DLD1 (cell line): ENCODE measurements at regions not wholly inside any gene's neighbourhood (a gene's known extent, or its start where the extent isn't known, plus 50 kb on each side); places are given as distances from the start of the nearest gene placed in this dataset.
"Not testable (repeated sequence)": the region's sequence is repeated elsewhere in the genome, so short reads cannot be mapped to it uniquely, and the experiment has no call there.

Source experiments
- in situ Hi-C: cut with HindIII; loops from 2 replicates; pipeline ENCODE4 v1.10.0; 2017; ENCODE audit warnings: low sequenced_read_pairs

DNA sequence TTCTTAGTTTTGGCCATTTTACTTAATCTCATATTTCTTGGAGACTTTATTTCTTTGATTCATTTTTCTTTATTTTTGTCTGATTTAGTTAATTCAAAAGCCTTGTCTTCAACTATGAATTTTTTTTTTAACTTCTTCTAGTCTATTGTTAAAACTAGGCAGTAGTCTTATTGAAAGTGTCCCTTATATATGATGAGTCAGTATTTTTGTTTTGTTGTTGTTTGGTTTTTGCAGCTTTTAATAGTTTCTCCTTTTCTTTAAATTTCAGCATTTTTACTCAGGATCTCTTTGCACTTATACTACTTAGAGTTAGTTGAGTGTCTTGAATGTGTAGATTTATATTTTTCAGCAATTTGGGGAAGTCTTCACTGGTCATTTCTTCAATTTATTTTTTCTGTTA lies 758.5 kb upstream of the CDH8 start:
- in situ Hi-C loops = no loop called here

GRCh38 chr16:62780081-62780480 lies 743.8 kb upstream of the CDH8 start:
- in situ Hi-C loops = not testable (repeated sequence)

- in situ Hi-C loops = no loop called here
Observed at GRCh38 chr16:62764572-62764971, 728.3 kb upstream of the CDH8 start.

GRCh38 chr16:62760398-62760797 lies 724.2 kb upstream of the CDH8 start:
- in situ Hi-C loops = no loop called here

GRCh38 chr16:62755938-62756337 lies 719.7 kb upstream of the CDH8 start:
- in situ Hi-C loops = no loop called here

DNA sequence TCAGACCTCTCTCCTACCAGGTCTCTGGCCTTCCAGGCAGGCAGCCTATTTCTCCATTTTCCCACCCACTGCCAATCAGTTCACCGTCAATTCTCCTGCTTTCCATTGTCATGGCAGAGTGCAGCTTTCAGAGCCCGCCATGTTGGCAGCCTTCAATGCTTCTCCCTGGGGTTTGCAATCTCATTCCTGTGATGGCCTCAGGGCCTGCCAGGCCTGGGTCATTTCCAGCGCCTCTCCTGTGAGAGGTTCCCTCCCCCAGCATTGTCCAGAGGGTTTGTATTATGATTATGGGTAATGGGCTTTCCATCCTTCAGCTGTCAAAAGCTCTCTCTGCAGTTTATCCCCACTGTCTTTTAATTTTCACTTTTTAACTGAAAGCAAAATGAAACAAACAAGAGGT lies 716.6 kb upstream of the CDH8 start:
- in situ Hi-C loops = no loop called here

GRCh38 chr16:62751218-62751617 lies 715.0 kb upstream of the CDH8 start:
- in situ Hi-C loops = no loop called here

DNA sequence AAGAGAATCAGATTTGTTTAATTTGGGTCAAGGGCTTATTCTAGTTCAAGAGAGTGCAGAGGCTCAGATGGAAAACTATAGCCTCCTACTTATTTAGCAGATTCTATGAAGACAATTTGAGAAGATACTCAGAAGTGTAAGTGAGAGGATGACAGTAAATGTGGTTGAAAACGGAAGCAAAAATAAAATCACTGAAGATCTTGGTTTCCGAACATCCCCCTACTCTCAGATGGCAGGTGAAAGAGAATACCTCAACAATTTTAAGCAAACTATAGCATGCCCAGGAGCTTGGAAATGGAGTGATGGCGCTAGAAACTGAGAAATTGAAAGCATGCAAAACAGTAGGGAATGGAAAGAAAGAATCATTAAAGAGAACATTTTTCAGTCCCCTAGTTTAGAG lies 705.5 kb upstream of the CDH8 start:
- in situ Hi-C loops = no loop called here

DNA sequence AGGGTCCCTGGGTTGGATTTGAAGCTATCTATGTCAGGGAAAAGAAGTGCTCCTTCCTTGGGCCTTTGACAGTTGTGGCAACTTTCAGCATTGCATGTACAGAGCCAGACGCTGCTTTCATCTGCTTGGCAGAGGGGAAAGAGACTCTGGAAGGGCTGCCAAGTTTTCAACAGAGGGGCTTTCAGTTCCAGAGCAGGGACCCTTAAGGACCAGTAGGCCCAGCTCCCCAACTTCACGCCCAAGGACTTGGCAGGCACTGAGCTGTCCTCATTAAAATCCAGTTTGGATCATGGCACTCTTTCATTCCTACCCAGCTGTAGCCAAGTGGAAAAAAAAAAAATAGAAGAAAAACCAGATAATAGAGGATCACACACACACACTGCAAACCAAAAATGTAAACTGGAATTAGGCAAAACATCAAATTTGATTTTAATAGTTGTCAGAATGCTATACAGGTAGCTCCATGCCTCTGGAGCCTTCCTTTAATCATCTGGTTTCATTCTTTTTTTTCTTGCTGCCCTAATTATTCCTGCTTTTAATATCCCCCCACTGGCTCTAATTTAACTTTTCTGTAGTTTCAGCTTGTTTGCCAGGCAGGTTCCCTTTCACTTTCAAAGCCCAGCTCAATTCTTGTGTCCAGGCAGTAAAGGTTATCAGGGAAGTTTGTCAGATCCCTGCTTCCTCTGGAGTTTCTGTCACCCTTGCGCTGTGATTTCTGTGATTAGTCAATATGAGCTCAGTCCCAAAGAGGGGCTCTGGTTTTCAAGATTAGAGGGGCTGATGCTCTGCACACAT lies 702.6 kb upstream of the CDH8 start:
- in situ Hi-C loops = no loop called here

- in situ Hi-C loops = no loop called here
Observed at GRCh38 chr16:62732092-62732491, 695.9 kb upstream of the CDH8 start.

- in situ Hi-C loops = not testable (repeated sequence)
Observed at GRCh38 chr16:62724670-62725269, 688.5 kb upstream of the CDH8 start.

DNA sequence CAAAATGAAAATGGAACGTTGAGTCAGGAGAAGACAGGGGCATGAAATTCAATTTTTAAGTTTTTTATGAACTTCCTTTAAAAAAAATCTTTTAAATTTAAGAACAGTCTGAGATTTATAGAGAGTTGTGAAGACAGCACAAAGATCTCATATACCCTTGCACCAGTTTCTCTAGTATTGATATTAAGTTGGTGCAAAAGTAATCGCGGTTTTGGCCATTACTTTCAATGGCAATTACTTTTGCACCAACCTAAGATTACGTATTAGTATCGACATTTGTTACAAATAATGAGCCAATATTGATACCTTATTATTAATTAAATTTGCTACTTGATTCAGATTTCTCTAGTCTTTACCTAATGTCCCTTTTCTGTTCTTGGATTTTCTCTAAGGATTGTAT lies 684.4 kb upstream of the CDH8 start:
- in situ Hi-C loops = no loop called here

GRCh38 chr16:62717026-62717425 lies 680.8 kb upstream of the CDH8 start:
- in situ Hi-C loops = no loop called here

DNA sequence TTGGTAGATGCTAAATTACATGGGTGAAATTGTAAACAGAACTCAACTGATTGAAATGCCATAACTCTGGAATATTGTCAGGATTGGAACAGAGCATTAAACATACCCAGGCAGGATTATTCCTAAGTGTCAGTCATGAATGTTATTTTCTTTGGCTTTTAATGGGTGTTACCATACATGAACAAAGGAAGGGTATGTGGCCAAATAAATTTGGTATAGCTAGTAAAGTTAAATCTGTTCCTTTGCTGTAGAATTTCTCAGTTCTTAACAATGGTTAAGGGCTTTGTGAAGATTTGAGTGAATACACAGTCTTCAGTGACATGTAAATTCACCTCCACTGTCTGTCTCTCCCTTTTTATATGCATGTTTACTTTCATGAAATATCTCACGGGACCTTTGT lies 679.5 kb upstream of the CDH8 start:
- in situ Hi-C loops = no loop called here

- in situ Hi-C loops = no loop called here
Observed at GRCh38 chr16:62712566-62712965, 676.3 kb upstream of the CDH8 start.

- in situ Hi-C loops = no loop called here
Observed at GRCh38 chr16:62711797-62712196, 675.6 kb upstream of the CDH8 start.

GRCh38 chr16:62709794-62710193 lies 673.6 kb upstream of the CDH8 start:
- in situ Hi-C loops = no loop called here

DNA sequence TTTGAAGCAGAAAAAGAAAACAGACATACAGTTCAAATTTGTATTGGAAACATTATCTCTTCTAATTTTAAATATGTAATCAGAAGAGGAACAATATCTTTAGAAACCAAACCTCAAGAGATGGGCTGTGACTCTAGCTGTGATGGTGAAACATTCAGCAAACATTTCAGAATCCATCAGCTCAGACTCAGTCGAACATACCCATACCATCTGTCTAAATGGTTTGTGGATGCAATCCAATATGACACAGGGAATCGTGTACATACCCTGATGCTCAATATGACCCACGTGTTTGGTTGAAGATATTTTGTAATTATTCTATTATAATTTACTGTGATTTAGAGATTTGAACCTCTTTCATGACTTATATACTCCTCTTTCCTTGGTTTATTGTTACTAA lies 665.2 kb upstream of the CDH8 start:
- in situ Hi-C loops = no loop called here

DNA sequence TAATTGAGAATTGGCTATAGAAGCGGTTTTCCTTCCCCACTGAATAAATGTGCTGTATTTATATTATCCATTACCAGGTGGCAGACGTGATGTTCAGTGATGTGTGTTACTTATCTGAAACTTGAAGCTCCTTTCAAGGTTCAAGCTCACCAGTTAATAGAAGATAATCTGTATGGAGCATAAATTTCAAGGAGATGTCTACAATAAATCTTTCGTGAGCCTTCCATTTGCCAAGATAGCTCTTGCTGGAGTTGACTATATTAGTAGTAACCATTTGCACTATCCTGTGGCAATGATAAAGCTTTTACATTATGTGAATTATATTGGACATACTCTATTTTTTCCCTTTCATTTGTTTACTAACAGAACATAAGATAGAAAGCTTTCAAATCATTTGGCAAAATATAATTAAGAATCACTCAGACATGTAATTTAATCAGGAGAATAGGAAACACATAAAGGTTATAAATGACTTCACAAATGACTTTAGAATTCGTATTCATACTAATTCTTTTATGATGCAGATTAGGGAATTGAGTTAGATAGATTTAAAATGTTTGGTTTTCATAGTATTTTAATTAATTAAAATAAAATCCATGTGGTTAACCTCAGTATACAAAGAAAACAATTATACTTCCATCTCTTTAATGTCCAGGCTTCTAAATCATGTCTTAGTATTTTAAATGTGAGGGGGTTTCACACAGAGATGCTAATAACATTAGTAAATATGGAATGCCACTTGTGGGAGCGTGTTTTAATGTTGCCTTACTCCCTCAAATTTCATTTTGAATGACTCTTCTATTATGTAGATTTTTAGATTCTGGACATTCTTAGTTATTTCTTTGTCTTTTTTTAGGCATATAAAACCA lies 664.4 kb upstream of the CDH8 start:
- in situ Hi-C loops = no loop called here

- in situ Hi-C loops = no loop called here
Observed at GRCh38 chr16:62692685-62693084, 656.4 kb upstream of the CDH8 start.

DNA sequence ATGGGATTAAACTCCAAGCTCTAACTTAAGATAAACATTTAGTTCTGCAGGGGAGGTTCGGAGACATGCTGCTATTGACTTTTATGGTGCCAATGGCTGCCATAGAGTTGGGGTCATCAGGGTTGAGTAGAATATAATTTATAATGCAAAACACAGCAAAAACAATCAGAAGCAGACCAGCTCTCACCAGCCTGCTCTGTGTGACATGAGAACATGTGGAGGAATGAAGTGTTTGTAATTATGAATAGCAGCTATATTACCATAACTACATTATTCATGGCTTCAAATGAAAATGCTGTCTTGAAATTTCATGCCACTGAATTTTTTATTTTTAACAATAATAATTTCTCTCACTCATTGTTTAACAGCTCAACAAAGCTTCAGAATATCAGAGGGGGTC lies 645.6 kb upstream of the CDH8 start:
- in situ Hi-C loops = loop anchor here (5.0 kb wide), 1 partner anchor 105 kb away; no protein-coding TSS in a partner anchor

DNA sequence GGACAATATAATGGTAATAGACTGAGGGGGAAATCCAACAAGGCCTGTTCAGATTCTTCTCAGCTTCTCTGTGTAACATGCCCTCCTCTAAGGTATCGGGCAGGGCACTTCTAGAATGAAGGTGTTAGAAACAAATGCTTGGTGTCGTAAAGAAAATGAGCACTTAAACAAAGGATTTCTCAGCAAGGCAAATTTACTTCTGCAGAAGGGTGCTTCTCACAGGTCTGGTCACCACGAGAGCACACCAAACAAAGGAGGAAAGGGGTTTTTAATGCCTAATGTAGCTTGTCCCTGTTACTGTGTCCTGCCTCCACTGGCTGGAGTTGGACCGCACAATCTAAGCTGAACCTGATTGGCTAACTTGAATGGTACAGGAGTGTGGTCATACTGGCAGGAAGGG lies 642.6 kb upstream of the CDH8 start:
- in situ Hi-C loops = no loop called here
